Right ventricle myocardium superior (tissue), 1 donor: ENCODE measurements at regions not wholly inside any gene's neighbourhood (a gene's known extent, or its start where the extent isn't known, plus 50 kb on each side); places are given as distances from the start of the nearest gene placed in this dataset.
"Not testable (repeated sequence)": the region's sequence is repeated elsewhere in the genome, so short reads cannot be mapped to it uniquely, and the experiment has no call there.

ENCODE experiments used
- ATAC-seq: fragments of 200-7000 bp; cut with Tn5 transposase; one replicate; pipeline ENCODE4 v1.9.1; 2020; ENCODE audit warnings: mild to moderate bottlenecking; ENCODE audit not compliant: poor library complexity
- DNase-seq: peaks from one replicate; pipeline ENCODE4 v3.0.0-alpha.2; 2020
- intact Hi-C: fragments of 100-400 bp; cut with DNase I; formaldehyde crosslinking; loops from one replicate; pipeline ENCODE4 v1.11.2; 2022
- donor health status: DM: no; HTN: yes; CAD: no; lungs with severe emphysema.

DNA sequence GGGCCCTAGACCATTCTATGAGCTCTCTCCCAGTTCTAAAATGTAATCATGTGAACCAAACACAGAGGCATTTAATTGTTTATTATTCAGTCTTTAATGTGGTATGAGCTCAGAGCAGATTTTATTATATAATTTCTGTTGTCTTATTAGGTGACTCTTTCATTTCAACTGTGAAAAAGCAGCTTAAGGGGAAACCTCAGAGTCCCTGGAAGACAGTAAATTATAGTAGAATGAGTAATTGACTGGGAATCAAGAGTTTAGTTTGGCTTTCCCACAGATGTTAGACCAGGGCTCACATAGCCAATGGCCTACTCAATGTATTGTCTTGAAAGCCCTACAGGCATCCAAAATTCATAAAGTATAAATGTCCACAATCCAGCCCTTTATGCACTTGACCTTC is 390.4 kb upstream of the SLC35B3 start:
- DNase-seq (no peak), ATAC-seq (no peak)
- intact Hi-C loops, result no loop called here

GRCh38 chr6:8821981-8822381 is 386.6 kb upstream of the SLC35B3 start:
- no peak for ATAC-seq
- intact Hi-C loops, result no loop called here
- DNase-seq, result no peak

DNA sequence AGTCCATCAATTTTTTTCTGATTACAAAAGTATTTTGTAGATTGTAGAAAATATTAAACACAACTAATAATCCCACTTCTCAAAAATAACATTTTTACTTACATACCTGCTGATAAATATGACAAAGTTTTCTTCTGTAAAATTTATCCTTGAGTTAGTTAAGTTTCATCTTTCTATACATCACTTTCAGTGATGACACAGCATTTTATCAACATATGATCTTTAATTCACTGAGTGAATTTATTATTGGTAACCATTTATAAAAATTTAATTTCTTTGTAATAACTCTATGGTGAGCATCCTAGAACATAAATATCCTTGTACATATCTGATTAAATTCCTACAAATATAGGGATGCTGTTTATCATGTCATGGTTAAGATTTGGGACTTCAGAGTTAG is 385.0 kb upstream of the SLC35B3 start:
- no peak for ATAC-seq
- no peak for DNase-seq
- intact Hi-C loops, result no loop called here

- DNase-seq (no peak), ATAC-seq (no peak)
- intact Hi-C loops, result no loop called here
Observed at GRCh38 chr6:8819446-8819845, 384.1 kb upstream of the SLC35B3 start.

DNA sequence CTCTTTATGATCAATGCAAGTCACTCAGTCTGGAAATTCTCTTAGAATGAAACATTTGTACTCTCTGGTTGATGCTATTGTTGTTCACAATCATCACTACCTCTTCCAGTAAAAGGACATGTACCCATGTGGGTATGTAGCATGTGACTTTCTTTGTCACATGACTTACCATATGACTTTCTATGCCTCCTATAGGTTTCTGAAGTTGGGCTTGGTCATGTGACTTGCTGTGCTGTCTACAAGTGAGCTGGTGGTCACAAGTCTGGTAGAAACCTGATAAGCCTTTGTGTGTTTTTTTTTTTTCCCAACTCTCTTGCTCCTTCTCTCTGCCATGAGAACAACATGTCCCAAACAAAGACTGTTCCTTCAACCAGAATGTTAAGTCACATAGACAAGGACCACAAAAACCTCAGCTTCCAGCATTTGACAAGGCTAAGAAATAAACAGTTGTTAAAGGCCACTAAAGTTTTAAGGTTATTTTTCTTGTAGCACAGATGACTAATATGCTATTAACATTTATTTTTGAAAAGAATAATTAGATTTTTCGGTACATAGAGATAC is 379.2 kb upstream of the SLC35B3 start:
- intact Hi-C loops, result no loop called here
- ATAC-seq (no peak), DNase-seq (no peak)

DNA sequence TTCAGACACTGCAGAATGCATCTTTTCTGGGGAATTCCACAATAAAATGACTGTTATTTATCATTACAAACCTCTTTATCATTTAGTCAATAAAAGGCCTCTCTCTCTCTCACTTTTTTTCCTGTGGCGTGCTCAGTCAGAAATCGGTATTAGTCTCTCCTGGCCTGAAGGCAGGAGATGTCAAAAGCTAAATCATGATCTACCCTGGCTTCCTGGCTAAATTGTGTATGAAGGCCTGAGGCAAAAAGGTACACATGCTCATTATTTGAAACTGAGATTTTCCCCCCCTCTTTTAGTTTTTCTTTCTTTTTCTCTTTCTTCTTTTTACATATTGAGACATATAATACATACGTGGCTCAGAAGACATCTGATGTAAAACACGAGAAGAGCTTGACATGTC is 375.0 kb upstream of the SLC35B3 start:
- ATAC-seq, result no peak
- DNase-seq, result no peak
- intact Hi-C loops, result no loop called here

GRCh38 chr6:8809662-8810061 is 374.3 kb upstream of the SLC35B3 start:
- no peak for ATAC-seq
- intact Hi-C loops, result no loop called here
- no peak for DNase-seq

- DNase-seq, result no peak
- intact Hi-C loops, result no loop called here
- ATAC-seq, result no peak
Observed at GRCh38 chr6:8803181-8803760, 367.9 kb upstream of the SLC35B3 start.

DNA sequence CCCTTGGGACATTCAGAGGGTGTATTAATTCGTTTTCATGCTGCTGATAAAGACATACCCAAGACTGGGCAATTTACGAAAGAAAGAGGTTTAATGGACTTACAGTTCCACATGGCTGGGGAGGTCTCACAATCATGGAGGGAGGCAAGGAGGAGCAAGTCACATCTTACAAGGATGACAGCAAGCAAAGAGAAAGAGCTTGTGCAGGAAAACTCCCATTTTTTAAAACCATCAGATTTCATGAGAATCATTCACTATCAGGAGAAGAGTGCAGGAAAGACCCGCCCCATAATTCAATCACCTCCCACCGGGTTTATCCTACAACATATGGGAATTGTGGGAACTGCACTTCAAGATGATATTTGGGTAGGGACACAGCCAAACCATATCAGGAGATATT is 367.1 kb upstream of the SLC35B3 start:
- intact Hi-C loops, DNase-seq, ATAC-seq: not testable (repeated sequence)

GRCh38 chr6:8794420-8794819 is 359.1 kb upstream of the SLC35B3 start:
- ATAC-seq (no peak), DNase-seq (no peak)
- intact Hi-C loops, result no loop called here

DNA sequence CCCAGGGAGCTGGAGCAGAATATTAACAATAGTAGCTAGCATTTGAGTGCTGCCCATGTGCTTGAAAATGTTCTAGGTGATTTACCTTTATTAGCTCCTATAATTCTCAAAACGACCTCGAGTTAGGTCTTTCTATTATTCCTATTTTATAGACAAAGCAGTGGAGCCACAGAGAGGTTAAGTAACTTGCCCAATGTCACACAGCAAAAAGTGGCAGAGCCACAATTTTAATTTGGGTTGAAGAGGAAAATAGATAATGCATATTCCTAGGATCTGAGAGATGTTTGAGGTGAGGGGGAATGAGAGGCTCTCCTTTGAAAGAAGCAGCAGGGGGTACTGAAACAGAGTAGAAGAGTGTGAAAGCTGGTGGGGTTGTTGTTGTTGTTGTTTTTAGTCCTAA is 354.5 kb upstream of the SLC35B3 start:
- DNase-seq (no peak), ATAC-seq (no peak)
- intact Hi-C loops, result no loop called here

DNA sequence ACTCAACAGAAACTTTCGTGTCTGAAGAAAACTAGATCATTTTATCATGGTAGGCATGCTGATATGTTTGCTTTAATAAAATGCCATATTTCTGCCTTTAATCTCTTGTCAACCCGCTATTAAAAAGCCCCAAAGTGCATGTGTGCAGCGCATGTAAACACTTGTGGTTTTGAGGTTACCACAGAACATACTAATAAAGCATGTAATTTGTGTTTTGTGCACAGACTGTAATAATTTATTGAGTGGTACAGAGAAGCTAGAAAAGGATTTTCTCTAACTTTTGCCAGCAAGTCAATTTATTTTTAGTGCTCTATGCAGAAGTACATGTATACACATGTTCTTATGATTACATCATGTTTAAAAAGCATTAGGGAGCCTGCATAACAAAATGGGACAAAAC is 349.9 kb upstream of the SLC35B3 start:
- intact Hi-C loops, result no loop called here
- DNase-seq (no peak), ATAC-seq (no peak)

- ATAC-seq (no peak), DNase-seq (no peak)
- intact Hi-C loops, result no loop called here
Observed at GRCh38 chr6:8783191-8783590, 347.8 kb upstream of the SLC35B3 start.

- DNase-seq (no peak), ATAC-seq (no peak)
- intact Hi-C loops, result no loop called here
Observed at GRCh38 chr6:8780653-8781052, 345.3 kb upstream of the SLC35B3 start.

DNA sequence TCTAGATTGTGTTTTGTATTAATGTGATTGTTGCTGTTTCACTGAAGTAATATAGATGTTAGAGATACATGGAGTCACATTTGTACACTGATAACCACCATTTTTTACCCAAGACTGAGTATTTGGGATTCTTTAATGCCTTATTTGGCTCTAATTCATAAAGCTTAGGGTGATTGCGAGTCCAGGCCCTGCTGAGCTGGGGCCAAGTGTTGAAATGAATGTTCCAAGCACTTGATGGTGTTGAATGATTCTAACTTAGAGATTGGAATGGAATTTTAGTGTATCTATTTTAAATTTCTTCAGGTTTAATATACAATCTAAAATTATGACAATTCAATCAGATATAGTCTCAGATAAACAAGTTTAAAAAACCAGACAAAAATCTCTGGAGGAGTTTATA is 329.4 kb upstream of the SLC35B3 start:
- intact Hi-C loops, result no loop called here
- peak; percentile 87 for ATAC-seq
- DNase-seq, result no peak

DNA sequence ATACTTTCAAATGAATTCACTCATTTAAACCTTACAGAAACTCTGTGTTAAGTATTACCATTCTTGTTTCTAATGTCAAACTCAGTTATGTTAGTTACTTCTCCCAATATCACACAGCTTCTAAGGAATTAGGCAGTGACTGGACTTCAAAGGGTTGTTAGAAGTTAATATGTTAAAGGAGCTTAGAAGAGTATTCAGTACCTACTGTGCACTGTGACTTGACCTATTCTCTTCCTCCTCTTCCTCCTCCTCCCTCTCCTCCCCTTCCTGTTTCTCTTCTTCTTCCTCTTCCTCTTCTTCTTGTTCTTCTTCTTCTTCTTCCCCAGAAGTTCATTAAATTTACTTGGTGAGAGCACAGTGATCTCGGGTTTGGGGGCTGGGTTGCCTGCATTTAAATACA is 325.6 kb upstream of the SLC35B3 start:
- DNase-seq (no peak), ATAC-seq (no peak)
- intact Hi-C loops, result no loop called here

- ATAC-seq (no peak), DNase-seq (no peak)
- intact Hi-C loops, result no loop called here
Observed at GRCh38 chr6:8758412-8758811, 323.1 kb upstream of the SLC35B3 start.

DNA sequence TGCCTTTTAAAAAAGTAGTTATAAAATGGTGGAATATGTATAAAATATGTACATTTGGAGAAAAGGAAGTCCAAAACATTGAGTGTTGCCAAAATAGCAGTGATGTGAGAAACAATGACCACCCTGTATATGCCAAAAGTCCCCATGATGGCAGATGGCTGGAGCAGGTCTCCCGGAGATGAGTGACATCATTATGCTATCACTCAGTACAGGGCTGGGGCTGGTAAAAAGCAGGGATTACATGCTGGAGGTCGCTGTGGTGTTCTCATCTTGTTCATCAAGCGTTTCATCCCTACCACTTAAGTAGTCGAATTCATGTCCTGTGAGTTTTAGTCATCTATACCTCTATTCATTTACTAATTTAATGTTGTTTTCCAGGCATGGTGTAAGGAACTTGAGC is 315.3 kb upstream of the SLC35B3 start:
- no peak for ATAC-seq
- DNase-seq, result no peak
- intact Hi-C loops, result no loop called here

DNA sequence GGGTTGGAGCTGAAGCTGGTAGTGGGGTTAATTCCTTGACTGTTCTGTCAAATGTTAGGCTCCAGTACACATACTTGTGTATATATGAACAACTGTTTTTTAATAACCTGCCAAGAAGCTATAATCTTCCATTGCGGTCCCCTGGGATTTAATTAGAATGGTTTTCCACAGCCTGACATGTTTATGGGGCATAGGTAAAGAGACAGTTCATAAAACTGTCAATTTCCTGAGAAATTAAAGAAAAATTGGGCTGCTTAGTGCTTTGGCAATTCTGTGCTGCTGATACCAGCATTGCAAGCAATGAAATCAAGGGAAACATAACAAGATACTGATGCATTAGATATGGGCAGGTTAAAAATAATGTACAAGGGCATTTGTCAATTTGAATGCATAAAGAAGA is 314.1 kb upstream of the SLC35B3 start:
- no peak for ATAC-seq
- intact Hi-C loops, result no loop called here
- no peak for DNase-seq

- DNase-seq (no peak), ATAC-seq (no peak)
- intact Hi-C loops, result no loop called here
Observed at GRCh38 chr6:8743170-8743745, 307.9 kb upstream of the SLC35B3 start.

DNA sequence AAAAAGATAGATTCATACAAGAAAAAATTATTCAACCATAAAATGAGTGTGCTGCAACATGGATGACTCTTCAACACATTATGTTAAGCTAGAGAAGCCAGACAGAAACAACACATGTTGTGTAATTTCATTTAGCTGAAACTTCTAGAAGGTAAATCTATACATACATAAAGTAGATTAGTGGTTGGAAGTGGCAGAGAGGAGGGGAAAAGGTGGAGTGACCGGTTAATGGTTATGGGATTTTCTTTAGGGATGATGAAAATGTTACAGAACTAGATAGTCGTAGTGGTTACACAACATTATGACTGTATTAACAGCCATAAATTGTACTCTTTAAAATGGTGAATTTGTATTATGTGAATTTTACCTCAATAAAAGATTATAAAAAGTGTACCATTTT is 304.1 kb upstream of the SLC35B3 start:
- intact Hi-C loops, result no loop called here
- ATAC-seq, result no peak
- no peak for DNase-seq
